ENCODE measurements at regions not wholly inside any gene's neighbourhood (a gene's known extent, or its start where the extent isn't known, plus 50 kb on each side); places are given as distances from the start of the nearest gene placed in this dataset.
"Not testable (repeated sequence)": the region's sequence is repeated elsewhere in the genome, so short reads cannot be mapped to it uniquely, and the experiment has no call there.

DNA sequence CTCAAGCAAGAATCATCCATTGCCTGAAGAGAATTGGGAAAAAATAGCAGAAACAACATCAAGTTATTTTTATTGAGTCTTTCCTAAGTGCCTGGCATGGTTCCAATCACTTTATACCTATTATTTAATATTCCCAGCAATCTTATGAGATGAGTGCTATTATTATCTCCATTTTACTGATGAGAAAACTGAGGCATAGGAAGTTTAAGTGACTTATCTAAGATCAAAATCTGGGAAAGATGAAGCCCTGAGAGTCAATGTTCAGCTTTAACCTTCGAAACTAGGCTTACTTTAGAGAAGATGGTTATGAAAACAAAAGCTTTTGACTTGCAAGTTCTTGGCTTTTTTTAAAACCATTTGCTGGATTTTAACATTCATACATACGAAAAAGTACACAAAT lies 141.6 kb downstream of the APIP start:
- ChIA-PET POLR2A (no interaction called here), CTCF (no interaction called here)
- no peak for DNase-seq (ENCODE audit: extremely low spot score)
- TF ChIP-seq TARDBP (IDR thresholded peaks at IDR 0.05) (no peak), NFRKB (IDR thresholded peaks at IDR 0.05) (no peak), CTBP1 (IDR thresholded peaks at IDR 0.05; ENCODE audit: borderline replicate concordance) (no peak), L3MBTL2 (conservative IDR thresholded peaks at IDR 0.05) (no peak), ARNT (IDR thresholded peaks at IDR 0.05) (no peak), HDGF (IDR thresholded peaks at IDR 0.05; ENCODE audit: borderline replicate concordance) (no peak), ELF4 (IDR thresholded peaks at IDR 0.05) (no peak), SP1 (IDR thresholded peaks at IDR 0.05) (no peak), BHLHE40 (IDR thresholded peaks at IDR 0.05; ENCODE audit: borderline replicate concordance) (no peak), FOXM1 (IDR thresholded peaks at IDR 0.05; ENCODE audit: borderline replicate concordance) (no peak), SUZ12 (IDR thresholded peaks at IDR 0.05) (no peak)
- TF ChIP-seq, protein P1, sequence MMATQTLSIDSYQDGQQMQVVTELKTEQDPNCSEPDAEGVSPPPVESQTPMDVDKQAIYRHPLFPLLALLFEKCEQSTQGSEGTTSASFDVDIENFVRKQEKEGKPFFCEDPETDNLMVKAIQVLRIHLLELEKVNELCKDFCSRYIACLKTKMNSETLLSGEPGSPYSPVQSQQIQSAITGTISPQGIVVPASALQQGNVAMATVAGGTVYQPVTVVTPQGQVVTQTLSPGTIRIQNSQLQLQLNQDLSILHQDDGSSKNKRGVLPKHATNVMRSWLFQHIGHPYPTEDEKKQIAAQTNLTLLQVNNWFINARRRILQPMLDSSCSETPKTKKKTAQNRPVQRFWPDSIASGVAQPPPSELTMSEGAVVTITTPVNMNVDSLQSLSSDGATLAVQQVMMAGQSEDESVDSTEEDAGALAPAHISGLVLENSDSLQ (IDR thresholded peaks at IDR 0.05) = no peak

DNA sequence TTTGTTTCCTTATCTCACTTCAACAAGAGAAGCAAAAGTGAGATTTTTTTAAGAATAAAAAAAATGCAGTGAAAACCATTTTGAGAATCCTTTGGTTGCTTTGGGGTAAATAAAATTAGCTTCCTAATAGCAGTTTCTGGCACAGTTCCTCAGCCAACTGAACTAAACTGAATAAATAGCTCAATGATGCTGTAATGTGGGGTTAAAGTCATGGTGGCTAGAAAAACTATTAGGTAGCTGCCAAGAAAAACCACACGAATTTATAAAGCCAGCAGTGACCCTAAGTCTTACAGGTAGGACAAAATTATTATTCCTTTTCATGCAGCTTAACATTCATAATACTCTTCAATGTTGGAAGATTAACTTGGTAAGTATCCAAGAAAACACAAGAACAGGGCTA lies 142.4 kb downstream of the APIP start:
- TF ChIP-seq FOXM1 (IDR thresholded peaks at IDR 0.05; ENCODE audit: borderline replicate concordance) (no peak), FOXK2 (IDR thresholded peaks at IDR 0.05) (no peak), BHLHE40 (IDR thresholded peaks at IDR 0.05; ENCODE audit: borderline replicate concordance) (no peak), CTBP1 (IDR thresholded peaks at IDR 0.05; ENCODE audit: borderline replicate concordance) (no peak), ELF4 (IDR thresholded peaks at IDR 0.05) (no peak), SUZ12 (IDR thresholded peaks at IDR 0.05) (no peak), ARNT (IDR thresholded peaks at IDR 0.05) (no peak), TARDBP (IDR thresholded peaks at IDR 0.05) (no peak), NFRKB (IDR thresholded peaks at IDR 0.05) (no peak), LEF1 (IDR thresholded peaks at IDR 0.05; ENCODE audit: borderline replicate concordance) (no peak), L3MBTL2 (conservative IDR thresholded peaks at IDR 0.05) (no peak), FOXA1 (IDR thresholded peaks at IDR 0.05) (no peak), ZNF384 (IDR thresholded peaks at IDR 0.05) (no peak), HDGF (IDR thresholded peaks at IDR 0.05; ENCODE audit: borderline replicate concordance) (no peak), SP1 (IDR thresholded peaks at IDR 0.05) (no peak)
- TF ChIP-seq, protein P1 (IDR thresholded peaks at IDR 0.05) = no peak
- no peak for DNase-seq (ENCODE audit: extremely low spot score)
- ChIA-PET POLR2A (no interaction called here), CTCF (no interaction called here)

DNA sequence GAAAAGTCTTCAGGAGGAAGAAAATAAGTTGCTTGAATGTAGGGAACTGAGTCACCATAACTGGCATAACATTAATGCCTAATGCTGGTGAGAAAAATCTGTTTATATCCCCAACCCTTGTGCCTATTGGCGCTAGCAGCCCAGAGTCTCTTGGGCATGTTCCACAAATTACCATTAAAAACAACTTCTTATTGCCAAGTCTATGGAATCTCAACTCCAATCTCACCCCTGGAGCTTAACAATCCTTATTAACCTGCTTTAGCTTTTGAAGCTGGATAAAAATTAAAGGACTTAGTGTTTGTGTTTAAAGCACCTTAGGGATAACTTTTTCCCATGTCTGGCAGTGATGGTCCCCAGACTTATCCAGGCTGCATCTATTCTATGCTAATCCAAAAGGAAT lies 143.0 kb downstream of the APIP start:
- CTCF ChIA-PET = no interaction called here
- POLR2A ChIA-PET = no interaction called here
- no peak for TF ChIP-seq CTBP1 (IDR thresholded peaks at IDR 0.05; ENCODE audit: borderline replicate concordance)
- TF ChIP-seq, protein P1 (IDR thresholded peaks at IDR 0.05) = no peak
- no peak for TF ChIP-seq ELF4 (IDR thresholded peaks at IDR 0.05)
- no peak for TF ChIP-seq SUZ12 (IDR thresholded peaks at IDR 0.05)
- no peak for TF ChIP-seq BHLHE40 (IDR thresholded peaks at IDR 0.05; ENCODE audit: borderline replicate concordance)
- TF ChIP-seq LEF1 (IDR thresholded peaks at IDR 0.05; ENCODE audit: borderline replicate concordance) = no peak
- no peak for TF ChIP-seq HDGF (IDR thresholded peaks at IDR 0.05; ENCODE audit: borderline replicate concordance)
- no peak for TF ChIP-seq FOXM1 (IDR thresholded peaks at IDR 0.05; ENCODE audit: borderline replicate concordance)
- TF ChIP-seq L3MBTL2 (conservative IDR thresholded peaks at IDR 0.05) = no peak
- TF ChIP-seq NFRKB (IDR thresholded peaks at IDR 0.05) = no peak
- TF ChIP-seq ZNF384 (IDR thresholded peaks at IDR 0.05) = no peak
- no peak for TF ChIP-seq FOXK2 (IDR thresholded peaks at IDR 0.05)
- TF ChIP-seq TARDBP (IDR thresholded peaks at IDR 0.05) = no peak
- no peak for DNase-seq (ENCODE audit: extremely low spot score)

DNA sequence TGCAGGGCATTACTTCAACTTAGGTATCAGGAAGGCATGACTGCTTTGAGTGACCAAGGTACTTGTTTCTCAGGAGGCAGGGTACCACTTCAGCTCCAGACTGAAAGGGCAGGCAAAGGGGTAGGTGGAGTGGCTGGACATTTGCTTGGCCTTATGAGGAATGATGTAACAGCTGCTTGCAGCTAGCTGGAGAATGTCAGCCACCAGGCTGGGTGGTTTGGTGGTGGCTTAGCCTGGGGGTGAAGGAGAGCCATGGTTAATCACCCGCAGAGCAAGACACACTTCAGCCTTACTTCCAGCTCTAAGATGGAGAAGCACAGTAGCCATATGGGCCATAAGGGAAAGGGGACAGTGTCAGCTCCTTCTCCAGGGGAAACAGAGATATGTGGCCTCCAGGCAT lies 146.1 kb downstream of the APIP start:
- no peak for TF ChIP-seq LEF1 (IDR thresholded peaks at IDR 0.05; ENCODE audit: borderline replicate concordance)
- no peak for TF ChIP-seq SP1 (IDR thresholded peaks at IDR 0.05)
- TF ChIP-seq ZNF384 (IDR thresholded peaks at IDR 0.05) = no peak
- TF ChIP-seq HDGF (IDR thresholded peaks at IDR 0.05; ENCODE audit: borderline replicate concordance) = no peak
- no peak for TF ChIP-seq NFRKB (IDR thresholded peaks at IDR 0.05)

DNA sequence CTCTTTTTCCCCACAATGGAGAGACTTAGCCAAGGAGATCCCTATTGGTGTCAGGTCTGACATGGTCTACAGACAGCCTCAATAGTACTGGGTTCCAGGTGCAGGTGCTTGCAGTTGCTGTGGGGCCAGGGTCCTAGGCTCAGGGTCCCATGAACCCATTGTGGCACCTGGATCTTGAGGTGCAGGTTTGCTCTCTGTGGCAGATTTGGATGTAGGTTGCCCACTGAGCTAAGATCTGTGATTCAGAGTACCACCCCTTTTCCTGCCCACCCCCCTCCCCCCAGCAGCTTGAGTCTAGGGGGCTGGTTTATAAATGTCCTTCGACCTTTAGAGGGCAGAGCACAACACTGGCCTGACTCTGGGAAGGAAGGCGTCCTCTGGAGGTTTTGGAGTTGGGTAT lies 147.0 kb downstream of the APIP start:
- no peak for DNase-seq (ENCODE audit: extremely low spot score)
- no peak for TF ChIP-seq SP1 (IDR thresholded peaks at IDR 0.05)
- no peak for TF ChIP-seq FOXA1 (IDR thresholded peaks at IDR 0.05)
- no peak for TF ChIP-seq CTBP1 (IDR thresholded peaks at IDR 0.05; ENCODE audit: borderline replicate concordance)
- TF ChIP-seq L3MBTL2 (conservative IDR thresholded peaks at IDR 0.05) = no peak
- TF ChIP-seq NFRKB (IDR thresholded peaks at IDR 0.05) = no peak
- TF ChIP-seq, protein P1 (IDR thresholded peaks at IDR 0.05) = no peak
- no peak for TF ChIP-seq ARNT (IDR thresholded peaks at IDR 0.05)
- TF ChIP-seq FOXK2 (IDR thresholded peaks at IDR 0.05) = no peak
- TF ChIP-seq BHLHE40 (IDR thresholded peaks at IDR 0.05; ENCODE audit: borderline replicate concordance) = no peak
- TF ChIP-seq SUZ12 (IDR thresholded peaks at IDR 0.05) = no peak
- TF ChIP-seq LEF1 (IDR thresholded peaks at IDR 0.05; ENCODE audit: borderline replicate concordance) = no peak
- no peak for TF ChIP-seq HDGF (IDR thresholded peaks at IDR 0.05; ENCODE audit: borderline replicate concordance)
- no peak for TF ChIP-seq FOXM1 (IDR thresholded peaks at IDR 0.05; ENCODE audit: borderline replicate concordance)
- TF ChIP-seq ZNF384 (IDR thresholded peaks at IDR 0.05) = no peak
- no peak for TF ChIP-seq ELF4 (IDR thresholded peaks at IDR 0.05)
- ChIA-PET POLR2A (no interaction called here), CTCF (no interaction called here)

More for the DNA sequence above, 146.1 kb downstream of the APIP start:
- POLR2A ChIA-PET = no interaction called here
- no peak for DNase-seq (ENCODE audit: extremely low spot score)
- CTCF ChIA-PET = no interaction called here

DNA sequence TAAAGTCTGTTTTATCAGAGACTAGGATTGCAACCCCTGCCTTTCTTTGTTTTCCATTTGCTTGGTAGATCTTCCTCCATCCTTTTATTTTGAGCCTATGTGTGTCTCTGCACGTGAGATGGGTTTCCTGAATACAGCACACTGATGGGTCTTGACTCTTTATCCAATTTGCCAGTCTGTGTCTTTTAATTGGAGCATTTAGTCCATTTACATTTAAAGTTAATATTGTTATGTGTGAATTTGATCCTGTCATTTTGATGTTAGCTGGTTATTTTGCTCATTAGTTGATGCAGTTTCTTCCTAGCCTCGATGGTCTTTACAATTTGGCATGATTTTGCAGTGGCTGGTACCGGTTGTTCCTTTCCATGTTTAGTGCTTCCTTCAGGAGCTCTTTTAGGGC lies 141.7 kb downstream of the EHF start:
- POLR2A ChIA-PET; DNase-seq (ENCODE audit: extremely low spot score); CTCF ChIA-PET: not testable (repeated sequence)

All from HEK293T (cell line).